HG02759 (cell line): ENCODE measurements at regions not wholly inside any gene's neighbourhood (a gene's known extent, or its start where the extent isn't known, plus 50 kb on each side); places are given as distances from the start of the nearest gene placed in this dataset.

Experiments
- ATAC-seq: cut with Tn5 transposase; IDR thresholded peaks from one replicate; pipeline ENCODE4 v1.9.1; 2021; ENCODE audit warnings: mild to moderate bottlenecking, moderate library complexity; ENCODE audit not compliant: unreplicated experiment

- no peak for ATAC-seq
These were observed 56.3 kb upstream of the SNX2 start for GRCh38 chr5:122718611-122719010.

- ATAC-seq, result peak; percentile 27
These were observed 54.7 kb upstream of the SNX2 start for GRCh38 chr5:122719991-122720746.

GRCh38 chr5:122721127-122721526 is 53.8 kb upstream of the SNX2 start:
- ATAC-seq, result no peak

GRCh38 chr5:122722341-122722740 is 52.5 kb upstream of the SNX2 start:
- no peak for ATAC-seq

GRCh38 chr5:122723606-122724352 is 51.1 kb upstream of the SNX2 start:
- peak; percentile 88 for ATAC-seq
